ENCODE measurements at regions not wholly inside any gene's neighbourhood (a gene's known extent, or its start where the extent isn't known, plus 50 kb on each side); places are given as distances from the start of the nearest gene placed in this dataset.
A peak's percentile ranks its signal among the peaks of the same experiment; 100 is the strongest.

DNA sequence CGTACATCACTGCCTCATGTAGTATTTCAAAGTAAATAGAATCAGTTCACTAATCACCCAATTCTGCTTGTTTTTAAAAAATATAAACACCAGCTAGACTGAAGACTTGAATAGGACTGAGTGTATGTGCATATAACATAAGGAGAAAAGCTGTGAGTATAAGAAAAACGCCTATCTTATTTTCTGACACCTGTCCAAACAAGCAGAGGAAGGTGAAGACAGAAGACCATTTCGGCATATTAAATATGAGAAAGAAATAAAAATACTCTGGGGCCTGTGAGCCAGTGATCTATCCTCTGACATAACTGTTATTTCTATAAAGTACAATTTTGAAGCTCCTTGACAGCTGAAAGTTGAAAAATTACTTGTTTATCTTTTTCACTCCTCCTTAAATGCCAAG, 111.3 kb upstream of the EEA1 start:
- in situ Hi-C loops (cut with HindIII; ENCODE audit: low sequenced_read_pairs), result no loop called here
- DNase-seq (ENCODE audit: low spot score), result no peak

- in situ Hi-C loops (cut with HindIII; ENCODE audit: low sequenced_read_pairs), result no loop called here
- no peak for DNase-seq (ENCODE audit: low spot score)
These were observed 112.3 kb upstream of the EEA1 start for GRCh38 chr12:93041416-93041815.

DNA sequence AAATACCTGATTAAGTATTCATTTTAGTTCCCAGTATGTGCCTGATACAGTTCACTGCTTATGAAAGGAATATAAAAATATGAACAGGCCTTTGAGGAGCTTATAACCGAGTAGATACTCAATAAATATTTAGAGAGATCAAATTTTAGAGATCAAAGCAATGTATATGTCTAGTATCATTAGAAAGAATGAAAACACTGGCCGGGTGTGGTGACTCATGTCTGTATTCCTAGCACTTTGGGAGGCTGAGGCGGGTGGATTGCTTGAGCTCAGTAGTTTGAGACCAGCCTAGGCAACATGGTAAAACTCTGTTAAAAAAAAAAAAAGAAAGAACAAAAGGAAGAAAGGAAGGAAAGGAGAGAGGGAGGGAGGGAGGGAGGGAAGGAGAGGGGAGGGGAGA, 113.2 kb upstream of the EEA1 start:
- no peak for DNase-seq (ENCODE audit: low spot score)
- in situ Hi-C loops (cut with HindIII; ENCODE audit: low sequenced_read_pairs), result no loop called here

- in situ Hi-C loops (cut with HindIII; ENCODE audit: low sequenced_read_pairs), result no loop called here
- no peak for DNase-seq (ENCODE audit: low spot score)
These were observed 113.6 kb upstream of the EEA1 start for GRCh38 chr12:93042684-93043083.

- DNase-seq (ENCODE audit: low spot score), result no peak
- in situ Hi-C loops (cut with HindIII; ENCODE audit: low sequenced_read_pairs), result no loop called here
These were observed 114.2 kb upstream of the EEA1 start for GRCh38 chr12:93043192-93043876.

DNA sequence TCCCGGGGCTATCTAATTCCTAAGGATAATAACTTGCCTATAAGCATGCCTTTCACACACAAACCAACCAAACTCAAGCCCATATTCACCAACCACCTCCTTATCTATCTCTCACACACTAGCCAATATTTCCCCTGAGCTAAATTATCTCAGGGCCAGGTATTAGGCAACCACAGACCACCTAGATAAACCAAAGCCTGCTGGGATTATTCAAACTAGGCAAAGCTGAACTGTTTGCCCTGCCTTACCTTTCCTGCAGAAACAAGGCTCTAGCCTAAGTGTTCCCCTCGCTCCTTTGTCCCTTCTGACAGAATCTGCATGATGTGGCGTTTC, 114.7 kb upstream of the EEA1 start:
- in situ Hi-C loops (cut with HindIII; ENCODE audit: low sequenced_read_pairs), result no loop called here
- no peak for DNase-seq (ENCODE audit: low spot score)

DNA sequence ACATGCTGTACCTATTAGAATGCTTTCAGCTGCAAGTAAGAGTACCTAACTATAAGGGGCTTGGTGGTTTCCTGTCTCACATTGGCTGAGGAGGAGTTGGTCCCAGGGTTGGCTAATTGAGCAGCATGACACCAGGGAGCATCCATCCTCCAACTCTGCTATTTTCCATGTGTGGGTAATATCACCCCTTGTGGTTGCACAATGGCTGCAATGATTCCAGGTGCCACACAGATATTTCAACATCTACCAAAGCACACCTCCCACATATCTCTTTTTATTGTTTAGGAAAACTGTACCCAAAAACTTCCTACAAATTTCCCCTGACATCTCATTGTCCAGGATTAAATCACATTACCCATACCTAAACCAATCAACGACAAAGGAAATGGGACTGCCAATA, 118.0 kb upstream of the EEA1 start:
- in situ Hi-C loops (cut with HindIII; ENCODE audit: low sequenced_read_pairs), result no loop called here
- DNase-seq (ENCODE audit: low spot score), result no peak

- in situ Hi-C loops (cut with HindIII; ENCODE audit: low sequenced_read_pairs), result no loop called here
These were observed 119.6 kb upstream of the EEA1 start for GRCh38 chr12:93048656-93049055.

DNA sequence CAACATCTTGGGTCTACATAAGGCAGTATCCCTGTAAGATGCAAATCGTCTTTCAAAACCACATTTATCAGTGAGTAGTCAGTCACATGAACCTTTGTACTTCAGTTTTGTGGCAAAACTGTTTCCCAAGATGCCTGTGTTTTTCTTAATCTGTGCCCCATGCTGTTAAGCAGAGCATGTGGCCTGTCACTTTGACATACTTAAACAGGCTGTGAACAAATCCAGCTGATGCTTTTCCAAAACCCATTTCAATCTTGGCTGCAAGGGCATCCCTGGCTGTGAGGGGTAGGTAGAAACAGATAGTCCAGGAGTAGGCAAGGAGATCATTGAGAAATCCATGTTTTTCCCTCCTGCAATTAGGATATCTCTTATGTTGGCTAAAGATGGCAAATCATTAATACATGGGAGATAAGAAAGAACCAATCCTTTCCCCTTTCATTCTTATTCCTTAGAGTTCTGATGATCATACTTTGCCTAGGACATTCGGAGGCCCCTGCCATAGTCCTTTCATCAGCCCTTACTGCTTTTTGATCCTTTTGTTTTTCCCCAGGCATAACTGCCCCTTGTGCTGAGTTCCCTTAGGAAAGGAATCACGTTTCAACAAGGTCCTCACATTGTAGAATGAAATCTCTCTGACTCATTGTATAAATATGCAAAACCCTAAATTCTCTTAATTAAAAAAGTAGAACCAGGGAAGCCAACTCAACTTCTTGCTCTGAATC, 121.1 kb upstream of the EEA1 start:
- in situ Hi-C loops (cut with HindIII; ENCODE audit: low sequenced_read_pairs), result no loop called here
- peak; percentile 82 for DNase-seq (ENCODE audit: low spot score)

More at GRCh38 chr12:93048656-93049055, 119.6 kb upstream of the EEA1 start:
- no peak for DNase-seq (ENCODE audit: low spot score)

GRCh38 chr12:93050748-93051081, 121.6 kb upstream of the EEA1 start:
- no peak for DNase-seq (ENCODE audit: low spot score)
- in situ Hi-C loops (cut with HindIII; ENCODE audit: low sequenced_read_pairs), result no loop called here

- in situ Hi-C loops (cut with HindIII; ENCODE audit: low sequenced_read_pairs), result no loop called here
- no peak for DNase-seq (ENCODE audit: low spot score)
These were observed 124.9 kb upstream of the EEA1 start for GRCh38 chr12:93054021-93054420.

DNA sequence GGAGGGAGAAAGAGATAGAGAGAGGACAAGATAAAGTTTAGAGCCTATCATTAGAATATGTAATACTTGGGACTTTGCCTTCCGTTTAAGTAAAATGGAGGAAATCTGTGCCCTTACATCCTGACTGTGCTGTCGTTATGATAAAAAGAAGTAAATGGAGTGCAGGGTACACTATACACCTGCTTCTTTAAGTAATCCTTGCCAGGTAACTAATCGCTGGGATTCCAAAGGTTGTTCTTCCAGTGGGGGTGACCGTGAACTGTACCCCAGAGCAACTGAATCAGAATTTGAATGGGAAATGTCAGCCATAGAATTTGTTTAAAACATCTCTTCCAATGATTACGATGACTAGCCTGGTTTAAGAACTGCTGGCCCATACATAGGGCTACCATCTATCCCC, 126.1 kb upstream of the EEA1 start:
- no peak for DNase-seq (ENCODE audit: low spot score)
- in situ Hi-C loops (cut with HindIII; ENCODE audit: low sequenced_read_pairs), result no loop called here

DNA sequence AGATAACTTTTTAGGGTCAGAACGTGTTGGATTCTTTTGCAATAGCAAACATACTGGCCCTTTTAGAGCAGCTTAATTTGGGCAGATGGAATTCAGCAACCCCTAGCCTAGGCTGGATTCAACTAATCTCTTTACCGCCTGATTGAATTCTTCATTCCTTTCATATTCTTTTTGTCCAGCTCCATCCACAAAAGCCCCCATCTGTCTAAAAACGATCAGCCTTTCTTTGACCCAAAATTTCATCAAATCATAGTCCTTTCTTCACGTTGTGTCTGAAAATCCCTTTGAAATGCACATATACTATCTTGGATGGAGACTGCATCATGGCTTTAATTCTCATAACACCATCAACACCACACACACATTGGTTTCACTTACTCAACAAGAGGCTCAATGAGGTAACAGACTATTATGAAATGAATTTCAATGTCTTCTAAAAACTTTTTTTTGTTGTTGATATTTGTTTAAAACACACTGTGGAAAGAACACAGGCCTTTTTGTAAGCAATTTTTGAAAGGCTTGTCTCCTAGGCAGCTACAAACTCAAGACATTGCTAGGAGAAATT, 128.0 kb upstream of the EEA1 start:
- in situ Hi-C loops (cut with HindIII; ENCODE audit: low sequenced_read_pairs), result no loop called here
- no peak for DNase-seq (ENCODE audit: low spot score)

DNA sequence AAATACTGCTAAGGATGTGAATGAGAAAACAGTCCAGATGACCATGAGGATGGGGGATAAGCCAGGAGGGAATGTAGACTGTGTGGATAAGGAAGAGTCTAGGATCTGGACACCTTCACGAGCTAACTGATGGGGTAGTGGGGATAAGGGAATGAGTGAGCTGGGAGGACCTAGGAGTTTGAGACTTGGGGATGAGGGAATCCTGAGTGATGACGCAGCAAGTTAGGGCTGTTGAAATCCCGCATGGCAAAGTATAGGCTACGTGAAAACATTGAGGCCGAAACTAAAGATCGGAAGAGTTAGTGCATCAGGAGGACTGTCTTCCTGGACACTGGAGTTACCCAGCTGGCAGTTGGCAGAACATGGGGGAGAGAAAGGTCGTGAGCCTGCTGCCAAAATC, 129.2 kb upstream of the EEA1 start:
- in situ Hi-C loops (cut with HindIII; ENCODE audit: low sequenced_read_pairs), result no loop called here

DNA sequence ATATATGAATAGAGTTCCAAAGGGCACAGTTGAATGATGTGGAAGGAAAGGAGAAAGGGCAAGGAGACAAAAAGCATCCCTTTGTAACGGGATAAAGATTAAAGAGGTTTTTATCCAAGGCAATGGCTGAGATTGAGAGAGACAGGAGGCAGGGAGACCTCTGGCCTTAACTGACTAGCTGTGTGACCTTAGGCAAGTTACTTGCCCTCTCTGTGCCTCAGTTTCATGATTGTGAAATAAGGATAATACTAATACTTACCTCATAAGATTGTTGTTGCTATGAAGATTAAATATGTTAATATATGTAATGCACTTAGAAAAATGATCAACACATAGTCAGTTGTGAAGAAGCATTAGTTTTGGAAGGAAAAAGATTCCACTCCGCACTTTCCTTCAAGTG, 130.2 kb upstream of the EEA1 start:
- in situ Hi-C loops (cut with HindIII; ENCODE audit: low sequenced_read_pairs), result no loop called here
- DNase-seq (ENCODE audit: low spot score), result no peak

More for the DNA sequence above, 129.2 kb upstream of the EEA1 start:
- DNase-seq (ENCODE audit: low spot score), result no peak

GRCh38 chr12:93059925-93060665, 131.0 kb upstream of the EEA1 start:
- DNase-seq (ENCODE audit: low spot score), result no peak
- in situ Hi-C loops (cut with HindIII; ENCODE audit: low sequenced_read_pairs), result no loop called here

- in situ Hi-C loops (cut with HindIII; ENCODE audit: low sequenced_read_pairs), result no loop called here
- no peak for DNase-seq (ENCODE audit: low spot score)
These were observed 131.8 kb upstream of the EEA1 start for GRCh38 chr12:93060666-93061472.

DNA sequence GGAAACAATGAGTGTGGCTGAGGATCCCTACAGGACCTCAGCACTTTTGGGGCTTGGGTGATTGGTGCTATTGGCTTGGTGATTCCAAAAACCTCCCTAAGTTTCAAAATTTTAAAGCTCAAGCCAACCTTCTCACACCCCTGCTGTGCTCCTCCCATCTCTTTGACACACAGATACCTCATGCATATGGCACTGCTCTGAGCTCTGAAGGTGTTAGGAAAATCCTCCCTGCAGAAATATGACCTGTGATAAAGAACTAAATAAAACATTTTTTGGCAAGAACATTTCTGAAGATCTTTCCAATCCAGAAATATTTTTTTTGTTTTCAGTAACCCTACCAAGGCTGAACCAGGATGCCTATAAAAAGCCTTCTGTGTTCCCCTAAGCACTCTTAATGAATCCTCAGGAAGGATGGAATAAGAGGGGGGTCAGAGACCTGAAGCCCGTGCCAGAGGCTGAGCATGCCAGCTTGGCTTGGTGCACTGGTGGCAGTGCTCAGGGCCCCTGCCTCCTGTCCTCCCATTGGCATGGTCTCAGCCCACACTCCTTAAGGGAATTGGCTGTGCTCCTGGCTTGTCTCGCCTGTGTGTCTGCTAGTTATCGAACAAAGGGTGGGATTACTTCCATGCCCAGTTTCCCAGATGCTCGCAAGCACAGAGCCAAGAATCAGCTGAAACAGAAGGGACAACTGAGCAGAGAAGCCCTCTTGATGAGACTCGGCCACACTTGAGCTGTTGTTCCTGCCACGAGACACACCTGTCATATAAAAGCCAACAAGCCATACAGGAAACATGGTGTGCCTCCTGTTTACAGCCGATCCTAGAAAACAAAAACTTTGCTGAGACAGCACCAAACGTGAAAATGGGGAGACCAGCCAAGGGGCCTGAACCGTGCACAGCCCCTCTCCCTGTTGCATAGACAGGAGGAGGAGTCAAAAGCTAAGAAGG, 132.7 kb upstream of the EEA1 start:
- peak; percentile 90 for DNase-seq (ENCODE audit: low spot score)
- in situ Hi-C loops (cut with HindIII; ENCODE audit: low sequenced_read_pairs), result no loop called here
